ENCODE measurements at regions not wholly inside any gene's neighbourhood (a gene's known extent, or its start where the extent isn't known, plus 50 kb on each side); places are given as distances from the start of the nearest gene placed in this dataset.
"Not testable (repeated sequence)": the region's sequence is repeated elsewhere in the genome, so short reads cannot be mapped to it uniquely, and the experiment has no call there.

DNA sequence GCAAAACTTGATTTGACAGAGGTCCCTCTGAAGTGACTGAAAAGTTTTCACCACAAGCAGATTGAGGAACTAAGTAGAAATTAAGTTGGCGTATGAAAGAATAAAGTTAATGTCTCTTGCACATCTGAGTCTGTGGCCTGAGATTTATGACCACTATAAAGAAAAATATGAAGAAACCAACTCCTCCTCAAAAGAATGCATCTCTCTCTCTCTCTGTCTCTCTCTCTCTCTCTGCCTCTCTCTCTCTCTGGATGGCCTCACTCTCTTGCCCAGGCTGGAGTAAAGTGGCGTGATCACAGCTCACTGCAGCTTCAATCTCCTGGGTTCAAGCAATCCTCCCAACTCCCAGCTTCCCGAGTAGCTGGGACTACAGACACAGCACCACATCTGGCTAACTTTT lies 55.2 kb downstream of the RPL22L1 start:
- no peak for DNase-seq

DNA sequence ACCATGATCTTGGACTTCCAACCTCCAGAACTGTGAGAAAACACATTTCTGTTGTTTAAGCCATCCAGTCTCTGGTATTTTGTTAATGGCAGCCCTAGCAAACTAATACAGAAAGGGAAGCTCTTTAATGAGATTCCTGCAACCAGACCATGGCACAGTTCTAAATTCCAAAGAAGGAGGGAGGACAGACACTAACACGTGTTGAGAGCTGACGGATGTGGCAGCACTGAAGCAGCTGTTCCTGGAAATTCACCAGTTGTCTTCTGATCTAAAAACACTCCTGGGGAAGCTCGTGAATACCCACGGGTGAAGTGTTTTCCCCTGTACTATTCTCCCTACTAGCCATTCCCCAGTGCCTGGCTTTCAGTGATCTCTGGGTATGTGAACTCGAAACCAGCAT lies 56.7 kb downstream of the RPL22L1 start:
- no peak for DNase-seq

DNA sequence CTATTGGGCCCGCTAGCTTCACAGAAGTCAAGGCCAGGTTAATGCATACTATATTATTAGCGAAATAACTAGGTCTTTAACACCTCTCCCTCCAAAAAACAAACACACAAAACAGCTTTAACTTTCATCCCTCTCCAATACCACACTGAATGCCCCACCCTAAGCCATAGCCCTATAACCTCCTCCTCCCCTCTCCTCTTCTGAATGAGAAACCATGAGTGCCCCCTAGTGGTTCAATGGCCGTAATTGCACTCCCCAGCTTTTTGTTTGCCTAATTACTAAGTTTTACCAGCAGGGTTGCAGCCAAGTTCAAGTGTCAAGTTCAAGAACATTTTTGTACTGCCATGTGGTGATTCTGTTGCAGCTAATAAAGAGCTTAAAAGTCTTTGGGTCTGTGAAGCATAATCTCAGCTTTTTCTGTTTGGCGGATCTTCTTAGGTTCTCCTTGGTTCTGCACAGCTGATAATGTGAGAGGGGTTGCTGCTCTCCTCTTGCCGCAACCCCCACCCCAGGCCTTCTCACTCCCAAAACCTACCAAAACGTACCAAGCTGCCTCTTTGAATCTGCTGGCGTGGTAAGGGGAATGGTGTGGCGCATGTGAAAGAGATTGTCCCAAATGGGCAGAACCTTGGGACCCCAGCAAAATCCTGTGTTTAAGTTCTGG lies 57.9 kb downstream of the RPL22L1 start:
- DNase-seq: peak; percentile 57 to 83

DNA sequence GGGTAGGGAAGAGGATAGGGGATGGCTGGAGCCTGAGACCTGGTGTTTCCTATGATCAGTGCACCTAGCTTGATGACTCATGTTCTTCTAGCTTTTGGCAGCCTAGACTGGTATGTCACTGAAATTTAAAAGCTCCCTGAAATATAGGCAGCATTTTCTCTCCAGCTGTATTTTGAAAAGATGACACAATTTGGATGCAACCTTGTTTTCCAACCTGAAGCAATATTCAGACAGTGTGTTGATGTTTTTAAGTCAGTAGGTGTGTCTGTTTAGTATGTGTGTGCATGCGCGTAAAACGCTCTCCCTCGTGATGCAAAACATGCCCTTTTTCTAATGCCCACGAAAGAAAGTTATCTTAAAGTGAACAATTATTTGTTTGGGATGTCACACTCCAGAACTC lies 58.5 kb downstream of the RPL22L1 start:
- DNase-seq: no peak

DNA sequence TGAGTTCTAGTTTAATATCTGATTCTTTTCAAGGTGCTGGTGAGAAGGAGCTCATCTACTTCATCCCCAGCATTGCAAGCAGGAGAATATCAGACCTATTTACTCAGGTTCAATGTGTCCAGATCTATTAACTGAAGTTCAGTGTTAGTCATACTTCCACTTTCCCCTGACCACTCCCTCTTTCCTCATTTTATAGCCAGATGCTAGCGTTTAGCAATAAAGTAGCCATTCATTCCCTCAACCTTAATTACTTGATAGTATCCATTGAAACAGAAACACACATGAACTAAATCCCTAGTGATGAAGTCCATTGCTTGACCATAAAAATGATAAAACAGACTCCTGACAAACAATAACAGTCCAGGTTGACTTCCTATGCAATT lies 60.0 kb downstream of the RPL22L1 start:
- no peak for DNase-seq

DNA sequence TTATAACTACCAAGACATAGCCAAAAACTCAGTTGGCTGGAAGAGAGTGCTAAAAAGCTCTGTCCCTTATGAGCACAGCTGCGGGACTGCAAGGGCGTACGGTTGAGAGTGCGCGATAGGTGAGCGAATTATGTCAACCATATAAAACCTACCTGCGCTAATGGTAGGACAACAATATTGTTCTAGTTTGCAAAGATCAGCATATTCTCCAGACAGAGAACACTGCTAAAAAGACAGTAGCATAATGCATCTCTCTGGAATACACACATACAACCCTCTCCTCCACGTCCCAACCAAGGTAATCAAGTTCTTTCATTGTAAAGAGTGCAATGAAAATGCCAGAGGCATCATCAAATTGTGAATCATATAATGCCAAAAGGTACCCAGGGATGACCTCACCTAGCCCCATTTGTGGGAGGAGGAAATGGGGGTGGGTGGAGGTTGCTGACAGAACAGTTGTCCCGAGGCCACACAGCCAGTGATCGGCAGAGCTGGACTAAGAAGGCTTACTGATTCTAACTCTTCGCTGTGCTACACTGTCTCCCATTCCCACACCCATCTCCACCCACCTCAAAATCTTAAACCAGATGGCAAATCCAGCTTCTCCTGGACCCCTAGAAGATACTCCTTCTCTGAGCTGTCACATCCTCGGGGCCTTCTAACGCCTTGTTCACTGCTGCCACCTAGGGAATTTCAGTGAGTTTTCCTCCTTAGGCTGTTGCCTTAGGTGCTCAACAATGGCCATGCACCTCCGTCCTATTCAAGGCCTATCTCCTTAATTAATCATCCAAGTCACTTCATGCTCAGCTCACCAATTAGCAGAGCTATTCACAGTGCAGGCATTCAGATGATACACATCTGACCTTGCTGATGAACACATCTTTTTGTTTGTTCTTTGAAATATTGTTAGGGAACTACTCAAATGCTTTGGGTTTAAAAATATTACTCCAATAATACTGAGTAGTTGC lies 60.7 kb downstream of the RPL22L1 start:
- peak; percentile 22 to 70 for DNase-seq

DNA sequence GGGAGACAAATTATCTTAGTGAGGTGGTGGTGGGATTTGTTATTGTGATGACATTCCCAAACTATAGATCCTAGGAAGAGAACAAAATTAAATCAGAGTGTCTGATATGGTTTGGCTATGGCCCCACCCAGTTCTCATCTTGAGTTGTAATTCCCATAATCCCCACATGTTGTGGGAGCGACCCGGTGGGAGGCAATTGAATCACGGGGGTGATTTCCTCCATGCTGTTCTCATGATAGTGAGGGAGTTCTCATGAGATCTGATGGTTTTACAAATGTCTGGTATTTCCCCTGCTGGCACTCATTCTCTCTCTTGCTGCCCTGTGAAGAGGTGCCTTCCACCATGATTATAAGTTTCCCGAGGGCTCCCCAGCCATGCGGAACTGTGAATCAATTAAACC lies 62.0 kb downstream of the RPL22L1 start:
- no peak for DNase-seq

DNA sequence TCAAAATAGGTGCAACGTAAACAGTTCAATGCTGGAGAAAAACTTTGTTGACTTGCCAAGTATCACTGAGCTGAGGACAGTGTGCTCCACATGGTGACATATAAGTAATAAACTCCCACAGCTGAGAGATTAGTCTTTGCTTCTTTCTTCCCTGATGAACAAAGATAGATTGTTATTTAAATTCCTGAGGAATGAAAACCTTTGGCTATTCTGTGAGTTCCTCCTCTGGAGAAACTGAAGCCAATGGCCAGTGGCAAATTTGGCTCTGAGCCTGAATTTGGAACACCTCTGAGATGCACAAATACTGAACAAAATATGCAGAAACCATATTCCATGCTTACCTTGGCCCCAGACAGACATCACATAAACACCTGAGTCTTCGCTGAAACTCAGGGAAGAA lies 63.3 kb downstream of the RPL22L1 start:
- DNase-seq: no peak

DNA sequence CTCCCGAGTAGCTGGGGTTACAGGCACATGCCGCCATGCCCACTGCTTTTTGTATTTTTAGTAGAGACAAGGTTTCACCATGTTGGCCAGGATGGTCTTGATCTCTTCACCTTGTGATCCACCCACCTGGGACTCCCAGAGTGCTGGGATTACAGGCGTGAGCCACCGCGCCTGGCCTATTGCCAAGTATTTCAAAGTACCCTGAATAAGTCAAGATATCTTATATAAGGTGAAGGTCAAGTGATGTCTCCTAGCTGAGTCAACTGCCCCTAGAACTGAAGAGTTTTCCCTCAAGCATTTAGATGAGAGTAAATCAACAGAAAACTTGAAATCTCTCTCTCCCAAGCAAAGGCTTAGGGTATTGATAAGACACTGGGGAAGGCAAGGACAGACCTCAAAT lies 63.9 kb downstream of the RPL22L1 start:
- no peak for DNase-seq

DNA sequence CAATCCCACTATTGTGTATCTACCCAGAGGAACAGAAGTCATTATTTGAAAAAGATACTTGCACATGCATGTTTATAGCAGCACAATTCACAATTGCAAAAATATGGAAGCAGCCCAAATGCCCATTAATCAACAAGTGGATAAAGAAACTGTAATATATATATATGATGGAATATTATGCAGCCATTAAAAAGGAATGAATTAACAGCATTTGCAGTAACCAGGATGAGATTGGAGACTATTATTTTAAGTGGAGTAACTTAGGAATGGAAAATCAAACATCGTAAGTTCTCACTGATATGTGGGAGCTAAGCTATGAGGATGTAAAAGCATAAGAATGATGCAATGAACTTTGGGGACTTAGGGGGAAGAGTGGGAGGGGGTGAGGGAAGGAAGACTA lies 64.7 kb downstream of the RPL22L1 start:
- DNase-seq: not testable (repeated sequence)

DNA sequence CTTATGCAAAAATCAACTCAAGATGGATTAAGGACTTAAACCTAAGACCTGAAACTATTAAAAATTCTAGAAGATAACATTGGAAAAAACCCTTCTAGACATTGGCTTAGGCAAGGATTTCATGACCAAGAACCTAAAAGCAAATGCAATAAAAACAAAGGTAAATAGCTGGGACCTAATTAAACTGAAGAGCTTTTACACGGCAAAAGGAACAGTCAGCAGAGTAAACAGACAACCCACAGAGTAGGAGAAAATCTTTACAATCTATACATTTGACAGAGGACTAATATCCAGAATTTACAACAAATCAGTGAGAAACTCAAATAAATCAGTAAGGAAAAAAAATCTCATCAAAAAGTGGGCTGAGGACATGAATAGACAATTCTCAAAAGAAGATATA lies 65.4 kb downstream of the RPL22L1 start:
- not testable (repeated sequence) for DNase-seq

DNA sequence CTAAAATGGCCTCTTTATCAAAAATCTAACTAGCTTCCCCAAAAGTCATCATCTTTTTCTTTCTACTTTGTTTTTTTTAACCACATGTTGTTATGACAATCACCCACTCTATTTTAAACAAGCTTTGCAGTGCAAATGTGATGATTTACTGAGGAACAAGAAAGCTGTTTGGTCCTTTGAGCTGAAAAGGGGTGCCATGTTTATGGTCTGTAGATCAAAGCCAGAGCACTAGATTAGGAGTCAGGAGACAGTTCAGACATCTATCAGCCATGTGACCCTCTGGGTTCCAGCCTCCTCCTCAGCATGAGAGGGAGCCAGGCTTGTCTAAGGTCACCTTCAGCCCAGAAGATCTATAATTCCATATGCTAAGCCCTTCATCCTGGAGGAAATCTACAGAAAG lies 65.9 kb downstream of the RPL22L1 start:
- no peak for DNase-seq

DNA sequence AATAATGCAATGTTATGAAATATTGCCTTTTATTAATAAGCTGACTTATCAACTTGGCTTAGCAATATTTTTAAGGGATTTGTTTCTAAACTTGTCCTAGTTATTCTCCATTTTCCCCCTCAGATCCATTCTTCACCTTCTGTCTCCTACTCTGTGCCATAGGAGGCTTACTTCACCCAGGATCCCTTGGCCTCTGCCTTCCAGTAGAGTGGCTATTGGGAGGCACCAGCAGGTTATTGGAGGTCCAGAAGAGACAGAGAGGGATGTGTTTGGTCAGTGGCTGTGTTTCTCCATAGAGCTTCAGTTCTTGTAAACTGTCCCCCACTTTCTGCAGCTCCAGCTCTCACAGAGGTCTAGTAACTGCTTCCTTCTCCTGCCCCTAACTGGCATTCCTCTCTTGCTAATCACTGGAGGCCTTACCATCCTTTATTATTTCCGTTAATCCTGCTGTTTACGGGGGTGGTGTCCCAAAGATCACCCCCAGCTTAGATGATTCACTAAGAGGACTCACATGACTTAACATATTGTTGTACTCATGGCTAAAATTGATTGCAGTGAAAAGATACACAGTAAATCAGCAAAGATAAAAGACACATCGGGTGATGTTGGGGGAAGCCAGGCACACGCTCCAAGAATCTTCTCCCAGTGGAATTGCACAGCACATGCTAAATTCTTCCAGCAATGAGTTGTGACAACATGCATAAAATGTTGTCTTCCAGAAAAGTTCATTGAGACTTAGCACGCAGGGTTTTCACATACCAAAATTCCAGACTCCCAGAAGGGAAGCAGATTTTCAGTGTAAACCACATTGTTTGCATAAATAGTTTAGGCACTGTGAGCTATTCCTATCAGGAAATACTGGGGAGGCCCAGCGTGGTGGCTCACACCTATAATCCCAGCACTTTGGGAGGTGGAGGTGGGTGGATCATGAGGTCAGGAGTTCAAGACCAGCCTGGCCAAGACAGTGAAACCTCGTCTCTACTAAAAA lies 67.5 kb downstream of the RPL22L1 start:
- no peak for DNase-seq

DNA sequence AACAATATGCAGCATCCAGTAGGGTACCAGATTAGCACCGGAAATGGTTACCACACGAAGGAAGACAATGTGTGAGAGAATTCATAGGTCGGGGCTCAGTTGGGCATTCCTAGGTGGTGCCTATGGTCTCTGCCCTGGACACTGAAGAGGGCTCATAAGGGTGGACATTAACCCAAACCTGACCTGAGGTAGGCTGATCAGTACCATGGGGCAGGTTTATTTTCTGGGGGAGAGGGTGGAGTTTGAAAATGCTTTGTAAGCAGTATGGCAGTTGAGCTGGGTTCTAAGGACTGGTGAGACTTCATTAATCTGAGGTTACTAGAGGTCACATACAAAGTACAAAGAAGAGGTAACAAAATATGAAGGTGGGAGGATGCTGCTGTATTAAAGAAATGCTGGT lies 68.4 kb downstream of the RPL22L1 start:
- no peak for DNase-seq

DNA sequence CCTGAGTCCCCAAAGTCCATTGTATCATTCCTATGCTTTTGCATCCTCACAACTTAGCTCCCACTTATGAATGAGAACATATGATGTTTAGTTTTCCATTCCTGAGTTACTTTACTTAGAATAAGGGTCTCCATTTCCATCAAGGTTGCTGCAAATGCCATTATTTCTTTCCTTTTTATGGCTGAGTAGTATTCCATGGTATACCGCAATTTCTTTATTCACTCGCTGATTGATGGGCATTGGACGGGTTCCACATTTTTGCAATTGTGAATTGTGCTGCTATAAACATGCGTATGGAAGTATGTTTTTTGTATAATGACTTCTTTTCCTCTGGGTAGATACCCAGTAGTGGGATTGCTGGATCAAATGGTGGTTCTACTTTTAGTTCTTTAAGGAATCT lies 69.7 kb downstream of the RPL22L1 start:
- DNase-seq: not testable (repeated sequence)

DNA sequence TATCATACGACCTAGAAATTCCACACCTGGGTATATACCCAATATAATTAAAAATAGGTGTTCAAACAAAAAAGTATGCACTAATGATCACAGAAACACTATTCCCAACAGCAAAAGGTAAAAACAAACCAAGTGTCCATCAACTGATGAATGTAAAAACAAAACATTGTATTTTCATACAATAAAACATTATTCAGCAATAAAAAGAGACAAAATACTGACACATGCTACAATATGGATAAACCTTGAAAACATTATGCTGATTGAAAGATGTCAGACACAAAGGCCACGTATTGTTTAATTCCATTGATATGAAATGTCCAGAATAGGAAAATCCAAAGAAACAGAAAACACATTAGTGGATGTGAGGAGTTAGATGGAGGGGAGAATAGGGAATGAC lies 71.0 kb downstream of the RPL22L1 start:
- no peak for DNase-seq

DNA sequence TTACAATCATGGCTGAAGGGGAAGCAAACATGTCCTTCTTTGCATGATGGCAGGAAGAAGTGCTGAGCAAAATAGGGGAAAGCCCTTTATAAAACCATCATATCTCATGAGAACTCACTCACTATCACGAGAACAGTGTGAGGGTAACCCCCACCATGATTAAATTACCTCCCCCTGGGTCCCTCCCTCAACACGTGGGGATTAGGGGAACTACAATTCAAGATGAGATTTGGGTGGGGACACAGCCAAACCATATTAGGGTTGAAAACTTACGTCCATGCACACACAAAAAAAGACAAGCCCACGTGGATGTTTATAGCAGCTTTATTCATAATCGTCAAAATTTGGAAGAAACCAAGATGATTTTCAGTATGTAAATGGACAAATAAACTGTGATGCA lies 72.3 kb downstream of the RPL22L1 start:
- no peak for DNase-seq

DNA sequence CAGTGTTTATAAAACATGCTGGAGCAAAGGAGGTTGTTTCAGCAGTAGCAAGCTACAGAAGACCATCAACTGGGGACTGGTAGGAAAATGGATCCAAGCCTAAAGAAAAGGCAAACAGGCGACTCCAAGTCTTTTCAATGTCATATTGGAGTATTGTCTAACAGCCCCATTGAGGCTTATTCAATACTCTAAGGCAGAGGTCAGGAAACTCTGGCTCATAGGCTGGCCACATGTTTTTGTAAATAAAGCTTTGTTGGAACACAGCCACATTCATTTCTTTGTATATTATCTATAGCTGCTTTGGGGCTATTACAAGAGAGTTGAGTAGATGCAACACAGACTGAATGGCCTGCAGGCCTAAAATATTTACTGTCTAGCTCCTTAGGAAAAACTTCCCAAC lies 77.5 kb downstream of the RPL22L1 start:
- no peak for DNase-seq

DNA sequence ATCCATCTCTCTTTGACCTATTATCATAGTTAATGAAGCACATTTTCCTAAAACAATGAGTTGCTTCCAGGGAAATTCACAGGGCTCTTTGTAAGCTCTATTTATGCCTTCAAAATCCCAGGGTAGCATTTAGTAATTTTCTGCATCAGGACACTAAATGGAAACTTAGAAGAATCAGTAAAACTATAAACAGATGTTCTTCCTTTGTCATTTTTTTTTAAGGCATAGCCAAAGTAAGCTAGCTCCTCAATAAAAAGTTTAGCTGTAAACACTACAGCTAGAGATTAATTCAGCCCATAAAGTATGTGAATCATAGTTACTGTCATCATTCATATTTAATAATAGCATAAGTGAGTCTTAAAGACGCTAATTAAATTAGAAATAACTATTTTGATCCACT lies 79.3 kb downstream of the RPL22L1 start:
- DNase-seq: no peak

DNA sequence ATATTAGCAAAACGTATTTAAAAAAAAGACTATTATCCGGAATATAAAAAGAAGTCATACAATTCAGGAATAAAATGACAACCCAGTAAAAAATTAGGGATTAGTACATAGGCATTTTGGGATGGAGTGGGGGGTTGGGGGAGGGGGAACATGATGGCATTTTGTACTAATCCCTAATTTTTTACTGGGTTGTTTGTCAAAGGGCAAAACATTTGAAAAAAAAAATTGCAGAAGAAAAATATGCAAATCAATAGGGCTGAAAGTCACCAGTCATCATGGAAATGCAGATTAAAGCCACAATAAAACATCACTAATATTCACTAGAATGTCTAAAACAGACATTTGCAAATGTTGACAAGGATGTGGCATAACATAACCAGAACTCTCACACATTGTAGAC lies 82.5 kb downstream of the RPL22L1 start:
- DNase-seq: no peak

DNA sequence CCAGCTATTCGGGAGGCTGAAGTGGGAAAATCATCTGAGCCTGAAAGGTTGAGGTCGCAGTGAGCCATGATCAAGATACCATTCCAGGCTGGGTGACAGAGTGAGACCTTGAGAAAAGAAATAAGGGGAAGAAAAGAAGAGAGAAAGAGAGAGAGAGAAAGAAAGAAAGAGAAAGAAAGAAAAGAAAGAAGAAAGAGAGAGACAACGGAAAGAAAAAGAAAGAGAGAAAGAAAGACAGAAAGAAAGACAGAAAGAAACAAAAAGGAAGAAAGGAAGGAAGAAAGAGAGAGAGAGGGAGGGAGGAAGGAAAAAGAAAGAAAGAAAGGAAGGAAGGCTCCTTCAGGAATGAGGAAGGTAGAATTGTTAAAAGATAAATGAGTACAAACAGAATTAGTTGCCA lies 84.5 kb downstream of the RPL22L1 start:
- no peak for DNase-seq

DNA sequence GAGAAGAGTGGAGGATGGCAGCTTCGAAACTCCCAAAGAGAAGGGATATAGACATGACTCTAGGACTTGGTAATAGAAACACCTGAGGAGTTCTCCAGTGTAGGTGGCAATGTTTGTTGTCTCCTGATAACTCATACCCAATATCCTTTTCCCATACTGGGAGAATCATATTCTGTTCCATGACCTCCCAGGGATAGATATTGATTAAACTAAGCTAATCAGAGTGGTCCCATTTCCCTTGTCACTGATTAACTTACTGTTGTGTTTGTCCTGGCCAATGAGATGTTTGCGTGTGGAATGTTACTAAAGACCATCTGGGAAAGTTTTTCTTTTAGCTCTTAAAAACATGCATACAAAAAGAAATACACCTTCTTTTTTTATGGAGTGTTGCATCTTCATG lies 85.6 kb downstream of the RPL22L1 start:
- DNase-seq: no peak

DNA sequence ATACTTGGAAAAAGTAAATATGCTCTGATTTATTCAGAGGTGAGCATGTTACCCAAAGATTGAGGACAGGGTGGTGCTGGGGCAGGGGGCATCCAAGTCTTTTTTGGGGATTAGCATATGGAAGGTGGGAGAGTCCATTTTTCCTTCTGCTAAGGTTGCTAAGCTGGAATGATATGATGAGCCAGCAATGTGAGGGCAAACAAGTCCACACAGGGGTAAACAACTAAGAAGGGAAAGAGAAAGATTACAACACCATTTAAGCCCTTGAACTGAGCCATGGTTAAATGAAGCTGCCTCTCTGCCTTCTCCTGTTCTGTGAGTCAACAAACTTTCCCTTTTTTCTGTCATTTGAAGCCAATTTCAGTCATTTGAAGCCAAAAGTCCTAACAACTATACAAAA lies 89.0 kb downstream of the RPL22L1 start:
- no peak for DNase-seq
